ENCODE measurements at regions not wholly inside any gene's neighbourhood (a gene's known extent, or its start where the extent isn't known, plus 50 kb on each side); places are given as distances from the start of the nearest gene placed in this dataset.

DNA sequence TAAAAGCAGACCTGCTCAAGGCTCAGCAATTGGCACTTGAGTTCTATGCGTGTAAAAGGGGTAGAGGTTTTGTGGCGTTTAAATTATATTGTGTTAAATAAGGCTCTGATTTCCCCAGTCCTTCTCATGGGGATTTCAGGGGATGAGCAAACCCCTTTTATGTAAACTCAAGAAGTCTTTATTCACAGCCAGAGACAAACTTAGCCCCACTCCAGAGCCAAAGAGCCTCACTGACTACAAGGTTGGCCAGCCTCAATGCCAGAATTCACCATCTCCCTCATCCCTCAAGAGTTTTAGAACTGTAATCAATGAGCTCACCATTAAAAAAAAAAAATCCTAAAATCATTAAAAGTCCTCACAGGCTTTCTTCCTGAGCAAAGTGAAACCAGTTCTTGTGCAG, 107.8 kb downstream of the SLC30A10 start:
- intact Hi-C loops (cut with DNase I; ENCODE audit: low total_unique reads) = no loop called here
- DNase-seq (ENCODE audit: low spot score in 2 of 2) = no peak
- H3K4me3 ChIP-seq (ENCODE audit: low read depth, poor library complexity, severe bottlenecking) = no peak overlapping the region
- TF ChIP-seq, protein P1, sequence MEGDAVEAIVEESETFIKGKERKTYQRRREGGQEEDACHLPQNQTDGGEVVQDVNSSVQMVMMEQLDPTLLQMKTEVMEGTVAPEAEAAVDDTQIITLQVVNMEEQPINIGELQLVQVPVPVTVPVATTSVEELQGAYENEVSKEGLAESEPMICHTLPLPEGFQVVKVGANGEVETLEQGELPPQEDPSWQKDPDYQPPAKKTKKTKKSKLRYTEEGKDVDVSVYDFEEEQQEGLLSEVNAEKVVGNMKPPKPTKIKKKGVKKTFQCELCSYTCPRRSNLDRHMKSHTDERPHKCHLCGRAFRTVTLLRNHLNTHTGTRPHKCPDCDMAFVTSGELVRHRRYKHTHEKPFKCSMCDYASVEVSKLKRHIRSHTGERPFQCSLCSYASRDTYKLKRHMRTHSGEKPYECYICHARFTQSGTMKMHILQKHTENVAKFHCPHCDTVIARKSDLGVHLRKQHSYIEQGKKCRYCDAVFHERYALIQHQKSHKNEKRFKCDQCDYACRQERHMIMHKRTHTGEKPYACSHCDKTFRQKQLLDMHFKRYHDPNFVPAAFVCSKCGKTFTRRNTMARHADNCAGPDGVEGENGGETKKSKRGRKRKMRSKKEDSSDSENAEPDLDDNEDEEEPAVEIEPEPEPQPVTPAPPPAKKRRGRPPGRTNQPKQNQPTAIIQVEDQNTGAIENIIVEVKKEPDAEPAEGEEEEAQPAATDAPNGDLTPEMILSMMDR (IDR thresholded peaks at IDR 0.05) = no peak
- no peak for TF ChIP-seq POLR2A (IDR thresholded peaks at IDR 0.05)
- 75 to 78% methylated on average over 2 of the region's 2 CpGs for WGBS, 2 donors

DNA sequence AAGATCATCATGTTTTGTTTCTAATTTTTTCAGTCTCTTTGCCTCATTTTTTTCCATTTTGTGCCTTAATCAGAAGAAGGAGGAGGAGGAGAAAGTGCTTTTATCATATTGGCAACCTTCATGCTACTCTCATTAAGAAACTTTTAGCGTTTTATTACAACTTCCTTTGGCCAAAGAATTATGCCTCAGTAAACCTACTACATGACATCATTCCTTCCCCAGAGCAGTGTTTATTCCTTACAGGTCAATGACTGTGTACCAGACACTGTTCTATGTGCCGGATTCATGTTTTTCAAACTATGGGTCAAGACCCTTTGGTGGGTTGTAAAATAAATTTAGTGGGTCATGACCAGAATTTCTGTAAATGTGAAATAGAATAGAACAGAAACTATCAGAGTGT, 110.4 kb downstream of the SLC30A10 start:
- intact Hi-C loops (cut with DNase I; ENCODE audit: low total_unique reads) = loop anchor here (10.0 kb wide), 1 partner anchor 1473 kb away; the partner anchor contains the start of gene TGFB2
- 46 to 67% methylated on average over 2 of the region's 2 CpGs for WGBS, 2 donors
- TF ChIP-seq POLR2A (IDR thresholded peaks at IDR 0.05) = no peak
- TF ChIP-seq, protein P1 (IDR thresholded peaks at IDR 0.05) = no peak
- no peak overlapping the region for H3K4me3 ChIP-seq (ENCODE audit: low read depth, poor library complexity, severe bottlenecking)
- DNase-seq (ENCODE audit: low spot score in 2 of 2) = no peak

DNA sequence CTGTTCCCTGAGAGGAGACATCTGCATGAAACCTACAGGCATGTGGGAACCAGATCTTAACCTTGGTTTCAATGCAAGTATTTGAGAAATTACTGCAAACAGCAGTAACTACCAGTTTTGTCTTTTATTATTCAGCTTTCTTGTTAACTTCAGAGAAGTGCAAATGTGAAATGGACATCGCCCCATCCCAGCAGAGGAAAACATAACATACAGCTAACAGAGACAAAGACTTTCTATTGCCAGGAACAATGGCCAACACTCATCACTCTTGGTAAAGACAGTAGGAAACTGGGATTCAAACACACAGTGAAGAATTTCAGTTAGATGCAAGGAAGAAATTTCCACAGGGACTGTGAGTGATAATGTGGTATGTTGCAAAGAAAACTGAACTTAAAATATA, 115.1 kb downstream of the SLC30A10 start:
- TF ChIP-seq POLR2A (IDR thresholded peaks at IDR 0.05) = no peak
- TF ChIP-seq, protein P1 (IDR thresholded peaks at IDR 0.05) = no peak
- no peak for DNase-seq (ENCODE audit: low spot score in 2 of 2)
- WGBS, 2 donors = 57 to 61% methylated on average over 1 of the region's 1 CpG
- no peak overlapping the region for H3K4me3 ChIP-seq (ENCODE audit: low read depth, poor library complexity, severe bottlenecking)
- intact Hi-C loops (cut with DNase I; ENCODE audit: low total_unique reads) = loop anchor here (10.0 kb wide), 1 partner anchor 1468 kb away; the partner anchor contains the start of gene TGFB2

DNA sequence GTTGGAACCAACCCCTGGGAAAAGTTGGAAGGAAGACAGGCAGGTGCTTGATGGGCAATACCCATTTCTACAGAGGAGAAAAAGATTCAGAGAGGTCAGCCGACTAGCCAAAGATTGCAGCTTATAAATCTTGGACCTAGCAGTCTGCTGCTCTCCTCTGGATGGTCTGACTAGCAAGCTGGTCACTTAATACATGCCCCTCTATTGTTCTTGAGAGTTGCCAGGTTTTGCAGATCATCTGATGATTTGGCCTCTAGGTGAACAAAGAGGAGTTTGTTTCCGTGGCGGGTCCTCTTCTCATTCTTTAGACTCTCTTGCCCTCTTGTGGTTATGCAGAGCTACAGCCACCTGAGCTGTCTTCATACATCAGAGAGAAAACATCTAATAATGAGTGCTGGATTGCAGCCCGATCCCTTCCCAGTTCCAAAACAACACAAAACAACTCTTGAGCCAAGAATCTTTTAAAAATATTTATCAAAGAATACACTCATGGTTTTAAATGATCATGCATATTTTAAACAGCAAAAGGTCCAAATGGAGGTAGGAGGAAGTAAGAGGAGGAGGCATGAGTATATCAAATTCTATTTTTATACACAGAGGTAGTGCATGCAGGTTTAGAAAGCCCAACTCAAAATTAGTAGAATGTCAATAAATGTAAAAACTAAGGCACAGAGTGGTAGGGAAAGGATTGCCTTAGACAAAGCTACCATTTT, 115.7 kb downstream of the SLC30A10 start:
- no peak overlapping the region for H3K4me3 ChIP-seq (ENCODE audit: low read depth, poor library complexity, severe bottlenecking)
- intact Hi-C loops (cut with DNase I; ENCODE audit: low total_unique reads) = loop anchor here (10.0 kb wide), 1 partner anchor 1468 kb away; the partner anchor contains the start of gene TGFB2
- DNase-seq (ENCODE audit: low spot score in 2 of 2) = peak in 1 of 2 donors; percentile 21
- WGBS, 2 donors = 16 to 18% methylated on average over 4 of the region's 4 CpGs
- TF ChIP-seq POLR2A (IDR thresholded peaks at IDR 0.05) = no peak
- TF ChIP-seq, protein P1 (IDR thresholded peaks at IDR 0.05) = peak in 1 of 3 donors; percentile 42

DNA sequence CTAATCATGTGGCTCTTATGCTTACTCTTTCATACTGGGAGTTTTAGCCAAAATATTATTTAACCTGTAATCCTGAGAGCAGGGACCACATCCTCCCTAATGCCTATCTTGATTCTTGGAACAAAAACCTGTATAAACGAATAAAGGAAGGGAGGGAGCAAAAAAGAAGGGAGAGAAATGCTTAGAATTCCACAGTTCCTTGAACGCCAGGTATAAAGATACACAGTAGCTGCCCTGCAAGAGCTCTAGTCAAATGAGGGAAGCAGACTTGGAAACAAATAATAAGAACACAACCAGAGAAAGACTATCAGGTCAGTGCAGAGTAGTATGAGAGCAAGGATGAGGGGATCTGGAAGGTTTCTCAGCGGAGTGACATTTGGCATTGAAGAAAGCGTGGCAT, 116.3 kb downstream of the SLC30A10 start:
- 49 to 53% methylated on average over 4 of the region's 4 CpGs for WGBS, 2 donors

More for the DNA sequence above, 116.3 kb downstream of the SLC30A10 start:
- no peak for DNase-seq (ENCODE audit: low spot score in 2 of 2)
- no peak overlapping the region for H3K4me3 ChIP-seq (ENCODE audit: low read depth, poor library complexity, severe bottlenecking)
- intact Hi-C loops (cut with DNase I; ENCODE audit: low total_unique reads) = loop anchor here (10.0 kb wide), 1 partner anchor 1467 kb away; the partner anchor contains the start of gene TGFB2
- no peak for TF ChIP-seq POLR2A (IDR thresholded peaks at IDR 0.05)
- TF ChIP-seq, protein P1 (IDR thresholded peaks at IDR 0.05) = no peak

Measured in lower leg skin (tissue), 4 donors.